ENCODE measurements at regions not wholly inside any gene's neighbourhood (a gene's known extent, or its start where the extent isn't known, plus 50 kb on each side); places are given as distances from the start of the nearest gene placed in this dataset.

DNA sequence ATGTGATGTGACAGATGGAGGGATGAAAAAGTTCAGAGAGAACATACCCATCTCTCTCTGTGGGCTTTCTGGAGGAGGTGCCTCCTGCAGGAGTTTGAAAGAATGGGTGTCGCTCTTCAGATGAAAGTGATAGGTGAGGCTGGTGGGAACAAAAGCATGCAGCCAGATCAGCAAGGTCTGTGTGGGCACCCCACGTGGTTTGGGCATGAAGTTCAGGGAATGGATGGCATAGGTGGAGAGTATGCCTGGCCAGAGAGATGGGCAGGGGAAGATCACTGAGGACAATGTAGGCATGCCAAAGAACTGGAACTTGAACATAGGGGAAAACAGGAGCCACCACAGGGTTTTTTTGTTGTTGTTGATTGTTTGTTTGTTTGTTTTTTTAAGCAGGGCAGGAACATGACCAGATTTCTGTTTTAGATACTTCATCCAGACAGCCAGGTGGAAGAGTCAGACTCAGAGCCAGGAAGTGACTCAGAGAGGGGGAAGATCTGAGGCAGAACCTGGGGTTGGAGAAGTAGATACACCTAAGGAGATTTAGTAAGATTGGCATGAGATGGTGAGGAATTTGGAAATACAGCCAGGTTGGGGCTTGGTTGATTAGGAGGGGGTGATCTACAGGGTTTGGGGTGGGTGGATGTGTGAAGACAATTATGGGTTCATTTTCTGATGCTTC is 64.8 kb upstream of the CLSTN2 start:
- DNase-seq = no peak

DNA sequence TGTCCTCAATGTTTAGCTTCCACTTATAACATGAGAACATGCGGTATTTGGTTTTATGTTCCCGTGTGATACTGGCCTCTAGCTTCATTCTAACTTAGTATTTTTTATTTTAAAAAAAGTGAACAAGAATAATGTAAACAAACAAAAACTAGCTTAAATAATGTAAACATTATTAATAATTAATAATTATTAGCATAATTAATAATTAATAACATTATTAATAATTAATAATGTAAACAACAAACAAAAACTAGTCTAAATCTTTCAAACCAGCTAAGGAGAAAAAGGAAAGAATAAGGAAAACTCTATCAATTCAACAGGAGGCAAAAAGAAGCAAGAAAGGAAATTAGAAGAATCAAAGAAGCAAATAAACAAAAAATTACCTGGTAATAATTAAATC is 66.2 kb upstream of the CLSTN2 start:
- DNase-seq = no peak

DNA sequence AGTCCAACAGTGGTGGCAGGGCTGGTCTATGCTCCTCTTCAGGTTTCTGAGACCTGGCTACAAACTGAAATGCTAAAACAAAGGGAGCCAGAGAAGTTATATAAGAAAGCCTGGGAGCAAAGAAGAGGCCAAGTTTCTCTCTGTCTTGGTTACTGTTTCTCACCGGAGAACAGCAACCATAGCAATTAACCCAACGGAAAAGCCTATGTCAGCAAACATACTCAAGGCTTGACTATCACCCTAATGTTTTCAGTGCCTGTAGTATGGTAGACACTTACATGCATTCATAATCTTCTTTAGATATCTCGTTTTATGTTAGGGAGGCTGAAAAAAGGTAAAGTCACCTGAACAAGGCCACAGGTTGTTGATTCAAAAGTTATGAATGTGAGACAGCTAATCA is 86.3 kb upstream of the CLSTN2 start:
- DNase-seq = no peak

DNA sequence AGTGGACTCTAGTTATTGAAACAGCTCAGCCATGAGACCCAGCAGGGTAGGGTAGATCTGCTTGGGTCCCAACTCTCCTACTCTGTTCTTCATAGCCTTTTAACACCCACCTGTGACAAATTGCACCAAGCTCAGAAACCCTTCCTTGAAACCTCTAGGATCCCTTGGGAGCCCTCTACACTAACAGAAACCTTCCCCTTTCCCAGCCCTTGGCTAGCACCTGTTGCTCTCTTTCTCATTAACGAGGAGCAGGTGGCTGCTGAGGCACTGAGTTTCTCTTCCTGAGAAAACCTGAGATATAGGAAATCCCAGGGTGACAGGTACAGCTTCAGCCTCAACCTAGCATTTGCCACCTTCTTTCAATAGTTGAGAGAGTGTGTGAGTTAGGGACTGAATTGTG is 88.3 kb upstream of the CLSTN2 start:
- DNase-seq = no peak

DNA sequence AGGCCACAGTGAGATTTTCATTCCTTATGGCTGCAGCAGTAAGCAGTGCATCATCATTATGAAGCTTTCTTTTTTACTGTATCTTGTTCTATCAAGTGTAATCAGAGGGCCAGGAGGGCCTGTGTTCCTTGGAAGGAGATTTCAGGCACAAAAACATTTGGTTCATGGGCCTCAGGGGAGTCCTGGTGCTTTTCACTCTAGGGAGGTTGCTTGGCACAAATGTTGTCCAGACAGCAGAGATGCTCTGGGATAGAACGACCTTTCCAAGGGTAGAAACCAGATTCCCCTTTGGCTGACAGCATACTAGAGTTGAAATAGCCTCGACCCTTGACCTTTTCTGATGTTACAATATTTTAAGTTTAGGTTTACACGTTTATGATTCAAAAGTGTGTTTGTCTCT is 95.3 kb upstream of the CLSTN2 start:
- no peak for DNase-seq

DNA sequence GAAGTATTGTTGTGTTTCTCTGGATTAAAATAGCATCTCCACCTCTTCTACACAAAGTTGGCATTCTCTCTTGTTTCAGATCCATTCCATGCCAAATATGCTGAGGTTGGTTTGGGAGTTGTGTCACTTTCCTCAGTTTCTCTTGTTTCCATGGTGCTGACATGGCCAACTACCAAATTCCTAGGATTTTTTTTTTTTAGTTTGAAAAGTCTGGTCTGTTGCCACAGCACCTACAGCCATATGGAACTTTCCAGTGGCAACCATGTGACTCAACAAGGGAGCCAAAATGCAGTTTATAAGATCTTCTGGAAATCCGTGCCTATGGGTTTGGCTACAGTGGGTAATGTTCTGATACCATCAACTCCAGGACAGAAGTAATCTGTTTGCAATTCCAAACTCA is 96.0 kb upstream of the CLSTN2 start:
- no peak for DNase-seq

DNA sequence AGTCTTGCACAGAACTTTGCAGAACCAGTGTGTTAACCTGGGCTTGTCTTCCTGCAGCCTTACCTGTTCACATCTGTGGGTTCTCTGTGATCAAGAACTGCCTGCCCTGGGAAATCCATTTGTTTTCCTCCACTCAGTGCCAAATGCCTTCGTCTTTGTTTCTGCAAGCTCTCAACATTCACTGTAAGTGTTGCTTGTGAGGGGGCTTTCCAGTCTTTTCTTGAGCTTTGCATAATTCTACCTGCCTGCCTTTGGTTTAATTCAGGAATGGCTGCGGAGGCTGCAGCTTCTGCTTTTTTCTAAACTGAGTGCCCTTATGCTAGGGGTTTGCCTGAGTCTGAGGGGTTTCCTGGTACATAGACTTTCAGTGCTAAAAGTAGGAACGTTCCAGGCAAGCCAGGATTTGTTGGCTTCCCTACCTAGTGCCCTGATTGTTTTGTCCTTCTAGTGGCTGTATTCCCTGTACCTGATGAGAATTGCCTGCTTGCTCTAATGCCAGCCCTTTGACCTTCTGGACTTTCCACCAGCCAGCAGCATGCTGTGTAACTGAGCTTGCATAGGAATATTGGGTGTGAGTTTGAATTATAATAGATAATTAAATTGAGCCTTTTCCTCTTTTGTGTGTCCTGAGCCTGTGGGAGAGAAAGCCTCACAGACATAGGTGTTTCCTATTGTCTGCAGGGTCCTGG is 96.6 kb upstream of the CLSTN2 start:
- DNase-seq = no peak

DNA sequence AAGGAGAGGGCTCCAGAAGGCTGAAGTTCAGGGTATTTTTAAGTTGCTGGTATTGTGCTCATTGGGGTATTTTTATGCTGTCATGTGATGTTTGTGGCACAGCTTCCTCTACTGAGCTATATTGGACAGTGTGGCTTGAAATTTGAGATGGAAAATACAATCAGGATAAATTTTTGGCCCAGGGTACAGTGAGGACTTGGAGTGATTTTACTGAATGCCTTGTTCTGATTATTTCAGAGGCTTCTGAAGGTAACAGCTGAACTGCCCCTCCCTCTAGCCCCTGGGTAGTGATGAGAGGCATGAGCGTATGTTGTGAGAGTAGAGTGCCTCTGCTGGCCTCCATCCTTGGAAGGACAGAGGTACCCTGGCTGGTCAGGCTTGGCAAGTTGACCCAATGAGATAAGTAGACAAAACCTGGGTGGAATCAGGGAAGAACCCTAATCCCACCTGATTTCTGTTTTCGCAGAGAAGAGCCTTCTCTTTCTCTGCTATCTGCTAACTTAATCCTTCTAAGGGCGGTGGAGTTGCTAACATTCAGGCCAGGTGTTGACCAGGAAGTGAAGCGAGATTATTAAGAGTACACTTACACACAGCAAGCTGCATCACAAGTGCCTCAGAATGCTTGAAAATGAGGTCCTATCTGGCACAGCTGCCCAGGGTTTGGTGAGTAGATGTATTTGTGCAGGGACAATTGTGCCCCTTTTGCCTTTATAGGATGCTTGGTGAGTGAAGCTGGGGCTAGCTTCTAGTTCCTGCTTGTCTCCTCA is 98.1 kb upstream of the CLSTN2 start:
- DNase-seq = no peak

DNA sequence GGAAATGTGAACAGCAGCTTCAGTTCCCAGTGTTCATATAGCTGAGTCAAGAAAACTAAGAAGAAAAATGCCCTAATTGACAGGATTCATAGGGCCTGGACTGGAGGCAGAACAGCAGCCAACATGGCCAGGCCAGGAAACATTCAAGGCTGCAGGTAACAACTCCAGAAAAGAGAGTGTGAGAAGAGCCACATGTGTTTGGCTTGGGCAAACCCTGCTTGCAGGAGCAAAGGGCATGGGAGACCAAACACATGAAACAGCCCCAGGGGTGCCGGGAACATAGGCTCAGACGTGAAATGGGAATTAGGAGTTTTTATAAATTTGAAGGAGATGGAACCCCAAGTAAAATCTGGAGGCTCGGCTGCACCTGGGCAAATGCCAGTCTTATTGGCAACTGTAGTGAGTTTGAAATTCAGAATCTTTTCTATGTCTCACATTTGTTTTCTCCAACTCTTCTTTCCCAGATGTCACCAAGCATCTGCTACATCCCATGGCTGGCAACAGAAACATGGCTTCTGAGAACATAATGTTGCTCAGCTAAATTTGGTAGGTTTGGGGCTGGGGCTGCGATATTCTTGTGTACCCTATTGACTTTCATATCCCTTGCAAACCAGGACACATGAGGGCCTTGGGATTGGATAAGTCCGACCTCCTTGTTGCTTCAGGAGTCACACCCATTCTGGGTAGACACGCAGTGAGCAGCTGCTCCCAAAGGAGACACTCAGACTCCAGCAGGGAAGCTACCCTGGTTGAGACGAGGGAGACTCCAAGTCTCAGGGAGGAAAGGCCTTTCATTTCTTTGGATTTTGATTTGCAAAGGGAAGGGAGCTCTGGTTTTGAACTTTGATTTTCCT is 98.9 kb upstream of the CLSTN2 start:
- DNase-seq = no peak

DNA sequence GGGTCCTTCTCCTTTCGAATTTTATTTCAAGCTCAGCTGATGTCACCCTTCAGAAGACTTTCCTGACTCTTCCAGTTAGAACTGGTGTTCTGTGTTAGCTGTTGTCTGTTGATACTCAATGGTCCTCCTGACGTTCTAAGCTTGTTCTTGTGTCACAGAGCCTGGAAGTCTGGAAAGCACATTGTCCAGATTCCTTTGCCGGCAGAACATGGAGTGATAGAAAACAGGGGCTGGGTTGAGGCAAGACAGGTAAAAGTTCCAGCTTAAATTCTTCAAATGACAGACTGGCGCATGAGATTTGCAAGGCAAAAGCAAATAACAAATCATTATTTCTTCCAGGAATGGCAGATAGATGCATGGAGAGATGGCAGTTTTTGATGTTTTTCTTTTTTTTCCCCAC is 102.0 kb upstream of the CLSTN2 start:
- no peak for DNase-seq

DNA sequence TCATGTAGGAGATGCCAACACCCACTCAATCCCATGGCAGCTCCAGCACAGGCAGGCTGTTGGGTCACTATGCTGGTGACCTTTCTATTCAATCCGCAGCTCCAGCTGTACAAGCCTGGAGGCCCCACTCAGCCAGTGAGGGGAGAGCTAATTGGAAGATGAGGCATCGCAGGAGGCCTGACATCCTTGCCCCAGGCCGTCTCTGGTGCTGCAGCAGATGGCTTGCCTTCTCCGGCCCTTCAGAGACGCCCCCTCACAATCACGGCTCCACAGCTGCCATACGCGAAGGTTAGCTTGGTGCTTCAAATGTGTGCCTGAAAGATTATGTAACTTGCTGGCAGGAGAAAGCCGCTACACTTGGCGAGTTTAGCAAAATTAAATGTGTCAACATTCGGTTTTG is 104.2 kb upstream of the CLSTN2 start:
- no peak for DNase-seq

DNA sequence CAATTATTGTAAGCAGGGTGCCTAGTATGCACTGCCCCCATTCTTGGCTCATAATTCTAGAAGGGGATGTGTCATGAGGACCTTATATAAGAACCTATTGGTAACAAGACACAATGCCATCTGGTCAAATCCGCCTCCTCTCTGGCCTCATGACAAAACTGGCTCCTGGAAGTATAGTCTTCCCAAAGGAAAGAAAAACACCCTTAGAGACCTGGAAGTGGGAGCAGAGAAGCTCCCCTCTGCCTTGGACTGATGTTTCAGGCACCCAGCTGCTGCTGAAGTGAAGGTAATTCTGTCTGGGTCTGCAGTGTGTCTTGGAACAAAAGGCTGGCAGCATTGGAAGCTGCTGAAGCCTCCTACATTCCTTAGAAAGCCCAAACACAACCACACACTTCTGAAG is 107.2 kb upstream of the CLSTN2 start:
- DNase-seq = no peak

DNA sequence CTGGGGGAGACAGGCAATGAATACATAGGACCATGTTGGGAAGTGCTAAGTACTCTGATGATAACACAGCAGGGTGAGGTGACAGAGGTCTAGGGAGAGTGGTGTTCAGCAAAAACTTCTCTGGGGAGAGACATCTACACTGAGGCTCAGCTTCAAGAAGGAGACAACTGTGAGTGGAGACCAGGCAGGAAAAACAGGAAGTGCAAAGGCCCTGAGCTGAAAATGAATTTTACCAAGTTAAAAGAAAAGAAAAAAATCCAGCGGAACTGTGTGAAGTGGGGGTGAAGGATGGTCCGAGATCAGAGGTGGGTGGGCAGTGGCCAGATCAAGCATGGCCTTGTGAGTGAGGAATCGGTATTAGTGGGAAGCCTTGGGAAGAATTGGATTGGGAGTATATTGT is 110.1 kb upstream of the CLSTN2 start:
- DNase-seq = no peak

DNA sequence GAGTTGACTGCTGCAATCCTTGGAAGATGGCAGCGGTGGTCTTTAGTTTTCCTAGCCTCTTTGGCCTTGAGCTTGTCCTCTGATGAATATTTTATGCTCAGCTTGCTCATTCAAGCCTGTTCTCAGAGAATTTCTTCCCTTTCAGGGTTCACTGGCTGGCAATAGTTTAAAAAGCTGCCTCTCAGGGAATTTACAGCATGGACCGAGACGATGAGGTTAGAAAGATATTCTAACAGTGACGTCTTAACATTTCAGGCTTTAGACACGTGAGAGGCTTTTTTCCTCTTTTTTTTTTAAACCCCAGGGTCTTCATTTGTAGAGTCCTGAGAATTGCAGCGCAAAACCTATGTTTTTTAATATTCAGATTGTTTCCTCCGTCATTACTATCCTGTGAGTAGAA is 120.3 kb upstream of the CLSTN2 start:
- no peak for DNase-seq

DNA sequence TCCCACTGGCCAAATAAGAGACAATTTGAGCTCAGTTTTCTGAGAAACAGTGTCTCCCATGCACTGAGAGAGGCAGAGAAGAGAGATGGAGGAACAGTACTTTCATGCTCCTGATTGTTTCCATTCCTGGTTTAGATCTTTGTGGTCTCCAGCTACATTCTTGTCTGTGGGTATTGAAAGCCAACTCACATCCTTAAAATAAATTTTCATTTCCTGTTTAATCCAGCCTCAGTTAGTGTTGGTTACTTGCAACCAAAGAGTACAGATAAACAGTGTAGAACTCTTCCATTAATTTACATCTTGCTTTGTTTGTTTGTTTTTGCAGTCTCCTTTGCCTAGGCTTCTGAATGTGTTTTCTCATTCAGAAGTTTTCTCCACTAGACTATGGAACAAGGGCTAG is 123.7 kb upstream of the CLSTN2 start:
- DNase-seq = no peak

DNA sequence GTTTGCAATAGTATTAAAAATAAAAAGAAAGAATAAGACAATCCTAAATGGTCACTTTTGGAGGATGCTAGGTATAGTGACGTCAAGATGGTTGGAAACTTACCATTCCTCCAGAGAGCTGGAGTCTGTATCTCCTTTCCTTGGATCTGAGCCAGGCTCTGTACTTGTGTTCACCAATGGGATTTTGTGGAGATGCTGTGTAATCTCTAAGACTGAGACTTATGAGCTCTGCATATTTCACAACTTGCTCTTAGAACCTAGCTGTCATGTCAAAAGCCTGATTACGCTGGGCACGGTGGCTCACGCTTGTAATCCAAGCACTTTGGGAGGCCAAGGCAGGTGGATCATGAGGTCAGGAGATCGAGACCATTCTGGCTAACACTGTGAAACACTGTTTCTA is 126.8 kb upstream of the CLSTN2 start:
- no peak for DNase-seq

DNA sequence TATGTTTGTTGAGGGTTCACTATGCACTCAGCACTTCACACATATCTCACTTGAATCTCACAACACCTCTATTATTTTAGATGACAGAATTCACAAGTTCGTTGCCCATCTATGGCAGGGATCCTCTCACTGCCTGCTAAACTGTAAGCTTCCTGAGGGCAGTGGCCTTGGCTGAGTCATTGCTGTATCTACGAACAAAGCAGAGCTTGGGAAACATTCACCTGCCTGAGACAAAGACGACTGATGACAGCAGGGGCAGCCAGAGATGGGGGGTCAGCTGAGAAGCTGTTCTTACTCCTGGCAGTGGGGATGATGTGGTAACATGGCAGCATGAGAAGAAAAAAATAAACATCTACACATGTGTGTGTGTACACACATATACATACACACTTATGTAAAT is 125.5 kb upstream of the NMNAT3 start:
- DNase-seq = no peak

DNA sequence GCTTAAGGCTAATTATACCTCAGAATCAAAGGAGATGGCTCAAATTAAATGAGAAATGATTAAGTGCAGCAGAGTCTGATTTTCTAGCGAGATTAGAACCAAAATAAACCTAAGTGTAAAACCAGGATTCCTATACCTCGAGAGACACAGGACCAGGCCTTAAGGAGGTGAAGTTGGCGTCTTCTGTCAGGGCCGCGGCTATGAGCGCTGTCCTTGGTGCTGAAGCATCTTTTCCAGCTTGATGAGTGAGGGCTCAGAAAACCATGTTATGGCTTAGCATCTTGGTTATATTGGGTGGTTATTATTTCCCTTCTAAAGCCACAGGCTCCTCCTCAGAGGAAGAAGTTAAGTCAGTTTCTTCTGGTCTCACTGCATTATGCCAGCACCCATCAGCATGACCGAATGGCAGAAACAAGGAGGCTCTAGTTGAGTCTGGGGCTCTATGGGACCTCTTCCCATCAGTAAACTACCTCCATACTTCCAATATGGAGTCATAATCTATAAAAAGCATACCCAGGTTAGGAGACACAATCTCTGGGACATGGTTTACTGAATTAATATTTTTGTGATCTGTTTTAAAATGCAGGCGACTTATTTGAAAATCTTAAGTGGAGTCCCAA is 120.1 kb upstream of the NMNAT3 start:
- peak; percentile 40 for DNase-seq

DNA sequence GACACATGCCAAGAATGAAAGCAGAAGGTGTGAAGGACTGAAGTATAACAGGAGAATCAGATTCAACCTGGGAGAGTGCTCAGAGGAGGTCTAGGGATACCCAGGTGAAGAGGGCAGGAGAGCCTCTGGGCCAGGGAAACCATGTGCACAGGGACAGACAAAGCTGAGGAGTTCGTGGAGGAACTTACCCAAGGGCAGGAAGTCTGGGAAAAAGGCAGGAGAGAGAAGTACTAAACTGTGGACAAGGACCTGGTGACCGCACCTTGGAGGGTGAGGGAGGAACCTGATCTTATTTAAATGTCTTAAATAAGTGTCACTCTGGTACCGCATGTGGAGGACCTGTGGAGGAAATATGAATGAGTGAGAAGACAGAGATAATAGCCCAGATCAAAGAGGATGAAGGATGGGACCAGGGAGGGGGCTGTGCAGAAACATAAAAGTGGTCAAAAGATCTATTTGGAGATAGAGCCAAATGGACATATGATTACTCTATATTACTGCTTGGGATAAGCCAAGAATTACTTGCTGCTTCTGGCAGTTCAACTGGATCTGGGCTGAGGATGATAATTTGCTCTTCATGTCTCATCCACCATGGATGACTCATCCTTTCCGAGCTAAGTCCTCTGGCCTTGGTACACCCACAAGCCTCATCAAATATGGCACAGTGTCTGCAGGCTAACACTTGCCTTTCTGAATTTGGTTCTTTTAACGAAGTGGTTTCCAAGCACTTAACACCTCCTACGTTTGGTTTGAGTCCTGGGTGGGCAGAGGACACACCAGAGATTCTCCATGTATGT is 116.9 kb upstream of the NMNAT3 start:
- no peak for DNase-seq

DNA sequence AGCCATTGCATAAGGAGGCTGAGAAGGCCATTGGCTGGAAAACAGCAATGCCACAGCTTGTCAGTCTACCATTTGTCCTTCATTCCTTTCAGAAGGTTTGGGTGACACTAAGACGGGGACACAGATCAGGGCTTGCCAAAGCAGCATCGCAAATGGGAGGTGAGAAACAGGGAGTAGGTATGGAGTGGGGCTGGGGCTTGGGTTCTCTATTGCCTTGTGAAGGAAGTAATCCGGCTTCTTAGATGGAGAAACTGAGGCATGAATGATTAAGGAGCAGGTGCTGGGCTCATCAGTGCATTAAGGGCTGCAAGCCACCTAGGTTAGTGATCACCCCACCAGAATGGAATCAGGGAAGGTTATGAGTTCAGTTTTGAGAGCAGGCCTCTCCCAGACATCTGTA is 115.6 kb upstream of the NMNAT3 start:
- DNase-seq = no peak

DNA sequence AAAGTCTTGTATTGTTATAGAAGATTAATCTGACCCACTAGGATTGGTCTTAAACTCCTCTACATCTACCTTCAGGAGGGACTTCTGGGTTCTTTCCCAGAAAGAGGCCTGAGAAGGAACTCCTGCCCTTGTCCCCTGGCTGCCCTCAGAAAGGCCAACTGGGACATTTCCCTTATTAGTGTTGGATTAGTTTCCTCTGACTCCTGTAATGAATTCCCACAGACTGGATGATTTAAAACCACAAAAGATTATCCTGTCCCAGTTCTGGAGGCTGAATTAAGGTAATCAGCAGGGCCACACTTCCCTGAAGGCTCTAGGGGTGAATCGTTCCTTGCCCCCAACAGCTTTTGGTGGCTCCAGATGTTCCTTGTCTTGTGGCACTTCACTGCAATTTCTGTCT is 102.8 kb upstream of the NMNAT3 start:
- no peak for DNase-seq

DNA sequence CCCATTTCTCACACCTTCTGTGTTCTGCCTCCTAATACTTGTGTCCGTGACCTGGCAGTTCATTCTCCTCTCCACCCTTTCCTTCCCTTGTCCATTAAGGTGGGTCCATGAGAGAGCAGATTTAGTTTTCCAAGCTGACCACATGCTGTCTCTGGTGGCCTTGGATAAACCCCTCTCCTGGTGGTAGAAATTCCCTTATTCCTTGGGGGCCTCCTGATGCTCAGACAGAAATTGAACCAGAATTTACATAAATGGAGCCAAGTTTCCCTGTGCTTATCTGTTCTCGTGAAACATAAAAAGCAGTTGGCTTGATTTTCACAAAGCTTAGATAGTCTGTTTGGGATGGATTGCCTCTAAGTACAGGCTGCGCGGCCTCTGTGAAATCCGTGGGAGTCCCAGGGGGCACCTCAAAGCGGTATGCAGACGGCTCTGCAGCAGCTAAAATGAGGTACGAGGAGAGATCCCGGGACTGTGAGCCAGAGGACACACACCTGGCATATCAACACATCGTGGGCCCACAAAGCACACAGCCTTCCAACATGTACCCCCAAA is 101.0 kb upstream of the NMNAT3 start:
- DNase-seq = no peak
